Keratinocyte (primary cell): ENCODE measurements at regions not wholly inside any gene's neighbourhood (a gene's known extent, or its start where the extent isn't known, plus 50 kb on each side); places are given as distances from the start of the nearest gene placed in this dataset.

ENCODE experiments used
- DNase-seq: peaks from one replicate; pipeline ENCODE4 v3.0.0-alpha.2; 2011; ENCODE audit warnings: low read depth, missing footprints, low spot score
- FAIRE-seq: peaks from 2 replicates; lab custom pipeline; 2011; peaks lifted over from hg19 to GRCh38; lab: Jason Lieb, UNC
- H2AFZ ChIP-seq: 2 replicates; pipeline ENCODE4 v1.6.0; 2012; ENCODE audit warnings: low read length, control low read depth, inconsistent platforms; ENCODE audit not compliant: control insufficient read depth
- H3K27ac ChIP-seq: 2 replicates; pipeline ENCODE4 v1.5.1; 2011; ENCODE audit warnings: low read length; ENCODE audit not compliant: control insufficient read depth, insufficient read depth
- H3K27me3 ChIP-seq: 3 replicates; pipeline ENCODE4 v1.6.0; 2011; ENCODE audit warnings: low read length; ENCODE audit not compliant: control insufficient read depth, insufficient read depth; ENCODE audit errors: extremely low read depth
- H3K36me3 ChIP-seq, 2 experiments: 2 replicates in 1 of 2; 3 replicates in 1 of 2; pipeline ENCODE4 v1.5.1; 2011; ENCODE audit warnings: low read length in 2 of 2, mild to moderate bottlenecking in 1 of 2; ENCODE audit not compliant: control insufficient read depth in 2 of 2, insufficient read depth in 2 of 2; ENCODE audit errors: extremely low read depth in 1 of 2
- H3K4me1 ChIP-seq: 3 replicates; pipeline ENCODE4 v1.5.1; 2011; ENCODE audit warnings: low read length; ENCODE audit not compliant: control insufficient read depth, insufficient read depth; ENCODE audit errors: extremely low read depth
- H3K4me2 ChIP-seq: 3 replicates; pipeline ENCODE4 v1.6.0; 2011; ENCODE audit warnings: low read depth, low read length; ENCODE audit not compliant: control insufficient read depth, insufficient read depth; ENCODE audit errors: extremely low read depth
- H3K4me3 ChIP-seq, 3 experiments: fragments of 200-600 bp in 1 of 3; sonication (generic) in 1 of 3; 2 replicates in 2 of 3; 3 replicates in 1 of 3; pipeline ENCODE4 v1.5.1; 2011 to 2016; ENCODE audit warnings: low read length in 3 of 3, mild to moderate bottlenecking in 3 of 3, control low read depth in 2 of 3, inconsistent platforms in 1 of 3, low read depth in 1 of 3, mixed read lengths in 1 of 3, mixed run types in 1 of 3, moderate library complexity in 1 of 3; ENCODE audit not compliant: control insufficient read depth in 2 of 3, insufficient read depth in 2 of 3; ENCODE audit errors: extremely low read depth in 1 of 3
- H3K79me2 ChIP-seq: 2 replicates; pipeline ENCODE4 v1.6.0; 2012; ENCODE audit warnings: low read length; ENCODE audit not compliant: control insufficient read depth, insufficient read depth
- H3K9ac ChIP-seq: 3 replicates; pipeline ENCODE4 v1.6.0; 2011; ENCODE audit warnings: low read length; ENCODE audit not compliant: control insufficient read depth, insufficient read depth; ENCODE audit errors: extremely low read depth
- H3K9me1 ChIP-seq: 3 replicates; pipeline ENCODE4 v1.6.0; 2011; ENCODE audit warnings: low read length; ENCODE audit not compliant: control insufficient read depth, insufficient read depth; ENCODE audit errors: extremely low read depth
- H3K9me3 ChIP-seq: 2 replicates; pipeline ENCODE4 v1.5.1; 2012; ENCODE audit warnings: low read depth, low read length; ENCODE audit not compliant: control insufficient read depth
- H4K20me1 ChIP-seq: 3 replicates; pipeline ENCODE4 v1.6.0; 2011; ENCODE audit warnings: low read length; ENCODE audit not compliant: control insufficient read depth, insufficient read depth; ENCODE audit errors: extremely low read depth
- EZH2 ChIP-seq: IDR thresholded peaks from one replicate; pipeline ENCODE4 v1.6.1; 2012; ENCODE audit warnings: inconsistent platforms, mild to moderate bottlenecking, low read length, moderate library complexity
- dilution Hi-C: fragments of 300-500 bp; cut with MboI; formaldehyde crosslinking; loops from one replicate; pipeline ENCODE4 v1.7.0; 2020; ENCODE audit warnings: low sequenced_read_pairs; ENCODE audit not compliant: extremely low pct_ligation_motif_present
- TF ChIP-seq, protein P1 (sequence below), 3 experiments: IDR thresholded peaks in 1 of 3; conservative IDR thresholded peaks in 1 of 3; optimal IDR thresholded peaks in 1 of 3; 2 replicates in 2 of 3; 3 replicates in 1 of 3; pipeline versions ENCODE3 to v1.5.1; 2011; ENCODE audit warnings: low read length in 3 of 3, mild to moderate bottlenecking in 3 of 3, moderate library complexity in 2 of 3, control low read depth in 1 of 3, inconsistent platforms in 1 of 3; ENCODE audit not compliant: insufficient read depth in 2 of 3; ENCODE audit errors: extremely low read depth in 1 of 3

DNA sequence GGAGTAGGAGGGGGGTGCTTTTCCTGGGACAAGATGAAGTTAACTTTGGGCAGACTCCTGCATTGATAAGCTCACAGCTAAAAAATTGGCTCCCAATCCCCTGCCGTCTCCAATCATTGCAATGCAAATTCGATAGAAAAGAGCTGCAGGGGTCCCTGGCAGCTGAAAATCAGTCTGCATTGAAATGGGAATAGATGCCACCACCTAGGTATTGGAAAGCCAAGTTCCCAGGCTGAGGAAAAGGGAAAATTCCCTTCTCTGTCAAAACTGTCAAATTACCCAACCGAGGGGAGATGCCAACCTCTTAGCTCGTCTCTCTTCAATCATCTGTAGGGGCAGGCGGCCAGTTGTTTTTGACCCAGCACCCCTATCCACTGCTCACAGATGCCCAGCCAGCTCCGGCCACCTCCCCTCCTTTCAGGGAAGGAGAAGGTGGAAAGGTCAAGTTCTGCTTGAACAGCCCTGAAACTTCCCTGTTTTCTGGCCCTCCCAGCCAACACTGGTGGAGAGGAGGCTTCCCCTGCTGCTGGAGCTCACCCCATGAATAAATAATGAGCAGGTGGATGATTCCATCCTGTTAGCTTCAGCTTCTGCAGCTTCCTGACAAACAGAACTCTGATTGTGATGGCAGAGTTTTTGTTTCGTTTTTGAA, 916.3 kb downstream of the TBC1D22A start:
- no peak for FAIRE-seq
- Histone ChIP-seq H3K79me2 (no peaks in the 10 kb centered on the region), H2AFZ (no peak overlapping the region), H3K27ac (no peak overlapping the region), H3K4me1 (no peaks in the 10 kb centered on the region), H3K27me3 (no peaks in the 10 kb centered on the region), H4K20me1 (no peaks in the 10 kb centered on the region), H3K4me2 (no peak overlapping the region), H3K36me3 (peaks cover 4% of the 10 kb centered on the region in 2 experiments), H3K9me3 (no peaks in the 10 kb centered on the region), H3K4me3 (no peak overlapping the region), H3K9ac (no peak overlapping the region), H3K9me1 (no peaks in the 10 kb centered on the region)
- TF ChIP-seq, protein P1, sequence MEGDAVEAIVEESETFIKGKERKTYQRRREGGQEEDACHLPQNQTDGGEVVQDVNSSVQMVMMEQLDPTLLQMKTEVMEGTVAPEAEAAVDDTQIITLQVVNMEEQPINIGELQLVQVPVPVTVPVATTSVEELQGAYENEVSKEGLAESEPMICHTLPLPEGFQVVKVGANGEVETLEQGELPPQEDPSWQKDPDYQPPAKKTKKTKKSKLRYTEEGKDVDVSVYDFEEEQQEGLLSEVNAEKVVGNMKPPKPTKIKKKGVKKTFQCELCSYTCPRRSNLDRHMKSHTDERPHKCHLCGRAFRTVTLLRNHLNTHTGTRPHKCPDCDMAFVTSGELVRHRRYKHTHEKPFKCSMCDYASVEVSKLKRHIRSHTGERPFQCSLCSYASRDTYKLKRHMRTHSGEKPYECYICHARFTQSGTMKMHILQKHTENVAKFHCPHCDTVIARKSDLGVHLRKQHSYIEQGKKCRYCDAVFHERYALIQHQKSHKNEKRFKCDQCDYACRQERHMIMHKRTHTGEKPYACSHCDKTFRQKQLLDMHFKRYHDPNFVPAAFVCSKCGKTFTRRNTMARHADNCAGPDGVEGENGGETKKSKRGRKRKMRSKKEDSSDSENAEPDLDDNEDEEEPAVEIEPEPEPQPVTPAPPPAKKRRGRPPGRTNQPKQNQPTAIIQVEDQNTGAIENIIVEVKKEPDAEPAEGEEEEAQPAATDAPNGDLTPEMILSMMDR (optimal IDR thresholded peaks at IDR 0.05 in 1 of 3, IDR thresholded peaks at IDR 0.05 in 1 of 3, conservative IDR thresholded peaks at IDR 0.05 in 1 of 3; ENCODE audit: extremely low read depth in 1 of 3, insufficient read depth in 2 of 3, low read length in 3 of 3), result no peak
- no peak for TF ChIP-seq EZH2
- no peak for DNase-seq
- dilution Hi-C loops, result no loop called here

GRCh38 chr22:47678048-47678447, 915.6 kb downstream of the TBC1D22A start:
- TF ChIP-seq EZH2, result no peak
- Histone ChIP-seq H3K27ac (no peak overlapping the region), H2AFZ (no peak overlapping the region), H3K79me2 (no peaks in the 10 kb centered on the region), H3K4me1 (no peaks in the 10 kb centered on the region), H4K20me1 (no peaks in the 10 kb centered on the region), H3K36me3 (peaks cover 4 to 6% of the 10 kb centered on the region in 2 experiments), H3K27me3 (no peaks in the 10 kb centered on the region), H3K4me2 (no peak overlapping the region), H3K4me3 (no peak overlapping the region), H3K9me3 (no peaks in the 10 kb centered on the region), H3K9me1 (no peaks in the 10 kb centered on the region), H3K9ac (no peak overlapping the region)
- no peak for FAIRE-seq
- DNase-seq, result no peak
- dilution Hi-C loops, result no loop called here

- Histone ChIP-seq H3K4me3 (no peak overlapping the region), H4K20me1 (no peaks in the 10 kb centered on the region), H3K9me3 (no peaks in the 10 kb centered on the region), H3K27ac (no peak overlapping the region), H3K4me1 (no peaks in the 10 kb centered on the region), H3K9me1 (no peaks in the 10 kb centered on the region), H3K27me3 (no peaks in the 10 kb centered on the region), H3K4me2 (no peak overlapping the region), H2AFZ (no peak overlapping the region), H3K36me3 (peaks cover 3 to 8% of the 10 kb centered on the region in 2 experiments), H3K9ac (no peak overlapping the region), H3K79me2 (no peaks in the 10 kb centered on the region)
- dilution Hi-C loops, result no loop called here
- FAIRE-seq (no peak), DNase-seq (no peak)
- TF ChIP-seq, protein P1 (optimal IDR thresholded peaks at IDR 0.05 in 1 of 3, IDR thresholded peaks at IDR 0.05 in 1 of 3, conservative IDR thresholded peaks at IDR 0.05 in 1 of 3; ENCODE audit: extremely low read depth in 1 of 3, insufficient read depth in 2 of 3, low read length in 3 of 3), result no peak
- TF ChIP-seq EZH2, result no peak
Observed at GRCh38 chr22:47676685-47677084, 914.2 kb downstream of the TBC1D22A start.
